Spleen (tissue), 11 donors: ENCODE measurements at regions not wholly inside any gene's neighbourhood (a gene's known extent, or its start where the extent isn't known, plus 50 kb on each side); places are given as distances from the start of the nearest gene placed in this dataset.

ENCODE experiments used
- DNase-seq: peaks from one replicate; pipeline ENCODE4 v3.0.0-alpha.2; 2020
- H3K27ac ChIP-seq, 8 donors: fragments of 200-600 bp; sonication (generic) in 7 of 8; 1 replicate in 4 of 8; 2 replicates in 4 of 8; pipeline versions ENCODE4 v1.5.0 to v1.8.0; 2016 to 2021; ENCODE audit warnings: inconsistent platforms in 4 of 8, mild to moderate bottlenecking in 4 of 8, moderate library complexity in 1 of 8
- H3K27me3 ChIP-seq, 7 donors: fragments of 200-600 bp; sonication (generic) in 6 of 7; replicated peaks in 1 of 7; 1 replicate in 4 of 7; 2 replicates in 3 of 7; pipeline versions ENCODE4 v1.5.0 to v1.8.0; 2016 to 2021; ENCODE audit warnings: inconsistent platforms in 3 of 7, mild to moderate bottlenecking in 1 of 7
- H3K36me3 ChIP-seq, 6 donors: fragments of 200-600 bp; sonication (generic) in 5 of 6; 1 replicate in 4 of 6; 2 replicates in 2 of 6; pipeline versions ENCODE4 v1.5.0 to v1.8.0; 2016 to 2021; ENCODE audit warnings: inconsistent platforms in 2 of 6
- H3K4me1 ChIP-seq, 6 donors: fragments of 200-600 bp; sonication (generic) in 5 of 6; 1 replicate in 3 of 6; 2 replicates in 3 of 6; pipeline versions ENCODE4 v1.5.0 to v1.8.0; 2016 to 2021; ENCODE audit warnings: inconsistent platforms in 3 of 6
- H3K4me3 ChIP-seq, 8 donors: fragments of 200-600 bp; sonication (generic) in 7 of 8; 1 replicate in 4 of 8; 2 replicates in 4 of 8; pipeline versions ENCODE4 v1.5.0 to v1.8.0; 2016 to 2021; ENCODE audit warnings: inconsistent platforms in 4 of 8, mild to moderate bottlenecking in 4 of 8, moderate library complexity in 2 of 8
- H3K9me3 ChIP-seq, 8 donors: fragments of 200-600 bp; sonication (generic) in 7 of 8; 1 replicate in 4 of 8; 2 replicates in 4 of 8; pipeline versions ENCODE4 v1.5.0 to v1.8.0; 2016 to 2021; ENCODE audit warnings: inconsistent platforms in 4 of 8
- CTCF ChIP-seq, 11 experiments: fragments of 200-600 bp in 7 of 11; fragments of 450-650 bp in 4 of 11; sonication (generic) in 4 of 11; IDR thresholded peaks in 8 of 11; conservative IDR thresholded peaks in 3 of 11; 1 replicate in 7 of 11; 2 replicates in 4 of 11; pipeline versions ENCODE4 v1.4.0 to v1.8.0; 2016 to 2021; ENCODE audit warnings: antibody characterized with exemption in 11 of 11, inconsistent platforms in 4 of 11, mild to moderate bottlenecking in 1 of 11
- POLR2A ChIP-seq, 3 donors: fragments of 450-650 bp; IDR thresholded peaks; one replicate each; pipeline ENCODE4 v1.5.1; 2017; ENCODE audit warnings: antibody characterized with exemption in 3 of 3, mild to moderate bottlenecking in 1 of 3
- POLR2AphosphoS5 ChIP-seq, 3 donors: sonication (generic); formaldehyde crosslinking; IDR thresholded peaks; one replicate each; pipeline ENCODE4 v1.5.1; 2017; ENCODE audit warnings: antibody characterized with exemption in 3 of 3
- WGBS, 5 donors: extraction: QIAGEN DNeasy Blood & Tissue Kit in 3 of 5; methylation state at CpG; one replicate each; pipeline versions ENCODE4 v1.1.5 to v1.1.7; 2013 to 2018; 5-methylcytosine and 5-hydroxymethylcytosine counted together
- intact Hi-C: fragments of 100-400 bp; cut with DNase I; formaldehyde crosslinking; loops from one replicate; pipeline ENCODE4 v1.15.0; 2023; ENCODE audit warnings: low total_unique reads
- donor health status: healthy with polysubstance abuse.
- donor health status: DM: no; HTN: no; CAD: no; lungs with moderate emphysema.
- donor health status: DM: no; HTN: no; CAD: no.
- donor health status: Bipolar disorder and iron deficiency.
- donor health status: healthy.
- donor health status: DM: no; HTN: no; CAD: no.
- donor health status: DM: yes; HTN: yes; CAD: no.

GRCh38 chr1:229769809-229770208 lies 143.8 kb downstream of the URB2 start:
- H3K4me3 ChIP-seq, result no peak overlapping the region
- WGBS, 5 donors, result 84 to 92% (median 85%) methylated on average over 5 of the region's 5 CpGs

GRCh38 chr1:229778794-229779193 lies 152.7 kb downstream of the URB2 start:
- intact Hi-C loops, result no loop called here
- Histone ChIP-seq H3K9me3 (no peaks in the 10 kb centered on the region), H3K27ac (no peak overlapping the region), H3K4me3 (no peak overlapping the region), H3K4me1 (no peaks in the 10 kb centered on the region), H3K36me3 (no peaks in the 10 kb centered on the region), H3K27me3 (no peaks in the 10 kb centered on the region)
- DNase-seq, result no peak
- WGBS, 5 donors, result 59 to 66% (median 65%) methylated on average over 5 of the region's 5 CpGs
- TF ChIP-seq POLR2AphosphoS5 (IDR thresholded peaks at IDR 0.05), result no peak
- no peak for TF ChIP-seq POLR2A (IDR thresholded peaks at IDR 0.05)
- no peak for TF ChIP-seq CTCF (IDR thresholded peaks at IDR 0.05 in 8 of 11, conservative IDR thresholded peaks at IDR 0.05 in 3 of 11)

More at GRCh38 chr1:229769809-229770208, 143.8 kb downstream of the URB2 start:
- Histone ChIP-seq H3K27ac (no peak overlapping the region), H3K36me3 (no peaks in the 10 kb centered on the region), H3K4me1 (no peaks in the 10 kb centered on the region), H3K9me3 (no peaks in the 10 kb centered on the region), H3K27me3 (peaks cover 0 to 23% (median 0%) of the 10 kb centered on the region in 7 donors)
- intact Hi-C loops, result no loop called here
- TF ChIP-seq POLR2A (IDR thresholded peaks at IDR 0.05) (no peak), POLR2AphosphoS5 (IDR thresholded peaks at IDR 0.05) (no peak), CTCF (IDR thresholded peaks at IDR 0.05 in 8 of 11, conservative IDR thresholded peaks at IDR 0.05 in 3 of 11) (no peak)
- no peak for DNase-seq

GRCh38 chr1:229781453-229781852 lies 155.4 kb downstream of the URB2 start:
- H3K4me3 ChIP-seq, result no peak overlapping the region
- no peak overlapping the region for H3K27ac ChIP-seq
- TF ChIP-seq POLR2A (IDR thresholded peaks at IDR 0.05), result no peak
- TF ChIP-seq POLR2AphosphoS5 (IDR thresholded peaks at IDR 0.05), result no peak
- TF ChIP-seq CTCF (IDR thresholded peaks at IDR 0.05 in 8 of 11, conservative IDR thresholded peaks at IDR 0.05 in 3 of 11), result no peak
- intact Hi-C loops, result no loop called here
- no peaks in the 10 kb centered on the region for H3K4me1 ChIP-seq
- H3K27me3 ChIP-seq, result no peaks in the 10 kb centered on the region
- no peaks in the 10 kb centered on the region for H3K9me3 ChIP-seq
- no peak for DNase-seq
- 66 to 83% (median 78%) methylated on average over 7 of the region's 7 CpGs for WGBS, 5 donors
- H3K36me3 ChIP-seq, result no peaks in the 10 kb centered on the region

- H3K36me3 ChIP-seq, result no peaks in the 10 kb centered on the region
- H3K27me3 ChIP-seq, result no peaks in the 10 kb centered on the region
- no peak overlapping the region for H3K4me3 ChIP-seq
- H3K27ac ChIP-seq, result no peak overlapping the region
- no peaks in the 10 kb centered on the region for H3K4me1 ChIP-seq
- 64 to 94% (median 91%) methylated on average over 1 of the region's 1 CpG for WGBS, 5 donors
- no peaks in the 10 kb centered on the region for H3K9me3 ChIP-seq
- DNase-seq, result no peak
- TF ChIP-seq POLR2A (IDR thresholded peaks at IDR 0.05) (no peak), CTCF (IDR thresholded peaks at IDR 0.05 in 8 of 11, conservative IDR thresholded peaks at IDR 0.05 in 3 of 11) (no peak), POLR2AphosphoS5 (IDR thresholded peaks at IDR 0.05) (no peak)
- intact Hi-C loops, result no loop called here
Observed at GRCh38 chr1:229782469-229782868, 156.4 kb downstream of the URB2 start.
